Ammon's horn (tissue), 1 donor: ENCODE measurements at regions not wholly inside any gene's neighbourhood (a gene's known extent, or its start where the extent isn't known, plus 50 kb on each side); places are given as distances from the start of the nearest gene placed in this dataset.
"Not testable (repeated sequence)": the region's sequence is repeated elsewhere in the genome, so short reads cannot be mapped to it uniquely, and the experiment has no call there.

Experiments
- DNase-seq: peaks from one replicate; pipeline ENCODE4 v3.0.0-alpha.2; 2016; ENCODE audit warnings: low spot score

GRCh38 chr1:94362466-94363058 lies 55.6 kb upstream of the ABCD3 start:
- no peak for DNase-seq

GRCh38 chr1:94358630-94359599 lies 59.3 kb upstream of the ABCD3 start:
- DNase-seq, result no peak

- DNase-seq, result no peak
These were observed 60.5 kb upstream of the ABCD3 start for GRCh38 chr1:94357661-94358060.

GRCh38 chr1:94355485-94355980 lies 62.7 kb upstream of the ABCD3 start:
- DNase-seq, result no peak

GRCh38 chr1:94351481-94351880 lies 66.7 kb upstream of the ABCD3 start:
- no peak for DNase-seq

- DNase-seq, result no peak
These were observed 67.8 kb upstream of the ABCD3 start for GRCh38 chr1:94350350-94350924.

- DNase-seq, result no peak
These were observed 68.3 kb upstream of the ABCD3 start for GRCh38 chr1:94349853-94350252.

- not testable (repeated sequence) for DNase-seq
These were observed 69.8 kb upstream of the ABCD3 start for GRCh38 chr1:94348386-94348785.

GRCh38 chr1:94345148-94345721 lies 73.0 kb upstream of the ABCD3 start:
- DNase-seq, result no peak

GRCh38 chr1:94342416-94342815 lies 75.8 kb upstream of the ABCD3 start:
- DNase-seq, result no peak

- DNase-seq, result peak; percentile 24
These were observed 78.8 kb upstream of the ABCD3 start for GRCh38 chr1:94339206-94339927.

- no peak for DNase-seq
These were observed 81.2 kb upstream of the ABCD3 start for GRCh38 chr1:94336991-94337390.

GRCh38 chr1:94335950-94336349 lies 82.2 kb upstream of the ABCD3 start:
- DNase-seq, result peak; percentile 92

GRCh38 chr1:94335447-94335846 lies 82.7 kb upstream of the ABCD3 start:
- DNase-seq, result no peak

GRCh38 chr1:94334764-94335163 lies 83.4 kb upstream of the ABCD3 start:
- no peak for DNase-seq

- DNase-seq, result no peak
These were observed 85.2 kb upstream of the ABCD3 start for GRCh38 chr1:94332952-94333351.

GRCh38 chr1:94332516-94332915 lies 85.7 kb upstream of the ABCD3 start:
- DNase-seq, result no peak

GRCh38 chr1:94329986-94330385 lies 88.2 kb upstream of the ABCD3 start:
- peak; percentile 9 for DNase-seq

- no peak for DNase-seq
These were observed 88.9 kb upstream of the ABCD3 start for GRCh38 chr1:94329276-94329675.

- DNase-seq, result no peak
These were observed 89.8 kb upstream of the ARHGAP29 start for GRCh38 chr1:94327001-94327690.

GRCh38 chr1:94326329-94326728 lies 88.9 kb upstream of the ARHGAP29 start:
- no peak for DNase-seq
